ENCODE measurements at regions not wholly inside any gene's neighbourhood (a gene's known extent, or its start where the extent isn't known, plus 50 kb on each side); places are given as distances from the start of the nearest gene placed in this dataset.

GRCh38 chr2:23027396-23027795, 357.6 kb upstream of the KLHL29 start:
- H3K4me3 ChIP-seq (replicated peaks; ENCODE audit: low read depth, low read length) = no peak overlapping the region
- DNase-seq (ENCODE audit: extremely low read depth, low read depth) = no peak
- TF ChIP-seq, protein P1, sequence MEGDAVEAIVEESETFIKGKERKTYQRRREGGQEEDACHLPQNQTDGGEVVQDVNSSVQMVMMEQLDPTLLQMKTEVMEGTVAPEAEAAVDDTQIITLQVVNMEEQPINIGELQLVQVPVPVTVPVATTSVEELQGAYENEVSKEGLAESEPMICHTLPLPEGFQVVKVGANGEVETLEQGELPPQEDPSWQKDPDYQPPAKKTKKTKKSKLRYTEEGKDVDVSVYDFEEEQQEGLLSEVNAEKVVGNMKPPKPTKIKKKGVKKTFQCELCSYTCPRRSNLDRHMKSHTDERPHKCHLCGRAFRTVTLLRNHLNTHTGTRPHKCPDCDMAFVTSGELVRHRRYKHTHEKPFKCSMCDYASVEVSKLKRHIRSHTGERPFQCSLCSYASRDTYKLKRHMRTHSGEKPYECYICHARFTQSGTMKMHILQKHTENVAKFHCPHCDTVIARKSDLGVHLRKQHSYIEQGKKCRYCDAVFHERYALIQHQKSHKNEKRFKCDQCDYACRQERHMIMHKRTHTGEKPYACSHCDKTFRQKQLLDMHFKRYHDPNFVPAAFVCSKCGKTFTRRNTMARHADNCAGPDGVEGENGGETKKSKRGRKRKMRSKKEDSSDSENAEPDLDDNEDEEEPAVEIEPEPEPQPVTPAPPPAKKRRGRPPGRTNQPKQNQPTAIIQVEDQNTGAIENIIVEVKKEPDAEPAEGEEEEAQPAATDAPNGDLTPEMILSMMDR (IDR thresholded peaks at IDR 0.05; ENCODE audit: low read depth, low read length, missing control alignments) = no peak

DNA sequence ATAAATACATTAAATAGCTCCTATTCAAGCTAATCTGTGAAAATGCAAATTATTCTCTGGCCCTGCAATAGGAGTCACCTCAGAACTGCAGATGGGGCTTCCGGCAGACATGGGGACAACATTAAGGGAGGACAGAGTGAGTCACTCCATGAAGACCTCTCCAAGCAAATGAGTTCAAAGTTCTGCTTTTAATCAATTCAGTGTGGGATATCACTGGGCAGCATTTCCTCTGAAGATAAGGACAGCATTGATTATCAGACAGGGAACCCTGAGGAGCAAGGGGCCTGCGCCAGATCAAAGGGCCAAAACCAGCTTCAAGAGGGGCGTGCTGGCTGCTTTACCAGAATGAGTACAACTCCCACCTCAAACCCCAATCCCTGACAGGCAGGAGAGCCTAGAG, 356.9 kb upstream of the KLHL29 start:
- no peak for DNase-seq (ENCODE audit: extremely low read depth, low read depth)
- TF ChIP-seq, protein P1 (IDR thresholded peaks at IDR 0.05; ENCODE audit: low read depth, low read length, missing control alignments) = no peak
- no peak overlapping the region for H3K4me3 ChIP-seq (replicated peaks; ENCODE audit: low read depth, low read length)

GRCh38 chr2:23029111-23029510, 355.9 kb upstream of the KLHL29 start:
- DNase-seq (ENCODE audit: extremely low read depth, low read depth) = no peak
- TF ChIP-seq, protein P1 (IDR thresholded peaks at IDR 0.05; ENCODE audit: low read depth, low read length, missing control alignments) = no peak

GRCh38 chr2:23029951-23030350, 355.0 kb upstream of the KLHL29 start:
- TF ChIP-seq, protein P1 (IDR thresholded peaks at IDR 0.05; ENCODE audit: low read depth, low read length, missing control alignments) = no peak
- no peak for DNase-seq (ENCODE audit: extremely low read depth, low read depth)
- H3K4me3 ChIP-seq (replicated peaks; ENCODE audit: low read depth, low read length) = no peak overlapping the region

More at GRCh38 chr2:23029111-23029510, 355.9 kb upstream of the KLHL29 start:
- H3K4me3 ChIP-seq (replicated peaks; ENCODE audit: low read depth, low read length) = no peak overlapping the region

GRCh38 chr2:23034996-23035395, 350.0 kb upstream of the KLHL29 start:
- no peak for DNase-seq (ENCODE audit: extremely low read depth, low read depth)
- TF ChIP-seq, protein P1 (IDR thresholded peaks at IDR 0.05; ENCODE audit: low read depth, low read length, missing control alignments) = no peak
- H3K4me3 ChIP-seq (replicated peaks; ENCODE audit: low read depth, low read length) = no peak overlapping the region

GRCh38 chr2:23036629-23037028, 348.4 kb upstream of the KLHL29 start:
- TF ChIP-seq, protein P1 (IDR thresholded peaks at IDR 0.05; ENCODE audit: low read depth, low read length, missing control alignments) = no peak
- H3K4me3 ChIP-seq (replicated peaks; ENCODE audit: low read depth, low read length) = no peak overlapping the region
- no peak for DNase-seq (ENCODE audit: extremely low read depth, low read depth)

- no peak overlapping the region for H3K4me3 ChIP-seq (replicated peaks; ENCODE audit: low read depth, low read length)
- TF ChIP-seq, protein P1 (IDR thresholded peaks at IDR 0.05; ENCODE audit: low read depth, low read length, missing control alignments) = no peak
- no peak for DNase-seq (ENCODE audit: extremely low read depth, low read depth)
These were observed 347.4 kb upstream of the KLHL29 start for GRCh38 chr2:23037596-23037995.

Data from HFF-Myc (cell line).